ENCODE measurements at regions not wholly inside any gene's neighbourhood (a gene's known extent, or its start where the extent isn't known, plus 50 kb on each side); places are given as distances from the start of the nearest gene placed in this dataset.

DNA sequence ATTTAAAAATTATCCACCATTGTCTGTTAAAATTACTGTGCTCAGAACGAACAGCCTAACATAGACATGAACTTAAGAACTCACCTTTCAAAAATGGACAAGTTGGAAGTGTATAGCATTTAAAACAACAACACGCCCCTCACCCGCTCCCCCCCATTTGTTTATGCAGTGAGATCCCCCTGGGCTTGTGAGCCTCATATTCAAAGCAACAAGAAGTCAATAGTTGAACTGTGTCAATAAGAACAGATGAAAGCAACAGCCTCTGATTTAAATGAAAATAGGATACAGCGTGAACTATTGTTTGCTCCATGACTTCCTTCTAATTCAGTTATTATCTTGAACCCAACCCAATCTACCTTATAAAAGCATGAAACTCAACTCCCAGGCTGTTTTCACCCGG lies 314.2 kb downstream of the BLID start:
- TF ChIP-seq CEBPB (IDR thresholded peaks at IDR 0.05) (no peak), RAD21 (IDR thresholded peaks at IDR 0.05; ENCODE audit: low read depth) (no peak), EGR1 (IDR thresholded peaks at IDR 0.05) (no peak), EP300 (IDR thresholded peaks at IDR 0.05; ENCODE audit: borderline replicate concordance) (no peak), CREB1 (IDR thresholded peaks at IDR 0.05; ENCODE audit: low read depth) (no peak), YY1 (IDR thresholded peaks at IDR 0.05; ENCODE audit: low read depth) (no peak), TEAD4 (IDR thresholded peaks at IDR 0.05) (no peak), FOXM1 (IDR thresholded peaks at IDR 0.05; ENCODE audit: borderline replicate concordance, low read depth) (no peak), ZBTB7A (IDR thresholded peaks at IDR 0.05; ENCODE audit: low read depth) (no peak), TCF12 (IDR thresholded peaks at IDR 0.05; ENCODE audit: low read depth) (no peak), TAF1 (IDR thresholded peaks at IDR 0.05; ENCODE audit: low read depth) (no peak)
- TF ChIP-seq, protein P1, sequence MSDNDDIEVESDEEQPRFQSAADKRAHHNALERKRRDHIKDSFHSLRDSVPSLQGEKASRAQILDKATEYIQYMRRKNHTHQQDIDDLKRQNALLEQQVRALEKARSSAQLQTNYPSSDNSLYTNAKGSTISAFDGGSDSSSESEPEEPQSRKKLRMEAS (IDR thresholded peaks at IDR 0.05), result no peak
- TF ChIP-seq, protein P2, sequence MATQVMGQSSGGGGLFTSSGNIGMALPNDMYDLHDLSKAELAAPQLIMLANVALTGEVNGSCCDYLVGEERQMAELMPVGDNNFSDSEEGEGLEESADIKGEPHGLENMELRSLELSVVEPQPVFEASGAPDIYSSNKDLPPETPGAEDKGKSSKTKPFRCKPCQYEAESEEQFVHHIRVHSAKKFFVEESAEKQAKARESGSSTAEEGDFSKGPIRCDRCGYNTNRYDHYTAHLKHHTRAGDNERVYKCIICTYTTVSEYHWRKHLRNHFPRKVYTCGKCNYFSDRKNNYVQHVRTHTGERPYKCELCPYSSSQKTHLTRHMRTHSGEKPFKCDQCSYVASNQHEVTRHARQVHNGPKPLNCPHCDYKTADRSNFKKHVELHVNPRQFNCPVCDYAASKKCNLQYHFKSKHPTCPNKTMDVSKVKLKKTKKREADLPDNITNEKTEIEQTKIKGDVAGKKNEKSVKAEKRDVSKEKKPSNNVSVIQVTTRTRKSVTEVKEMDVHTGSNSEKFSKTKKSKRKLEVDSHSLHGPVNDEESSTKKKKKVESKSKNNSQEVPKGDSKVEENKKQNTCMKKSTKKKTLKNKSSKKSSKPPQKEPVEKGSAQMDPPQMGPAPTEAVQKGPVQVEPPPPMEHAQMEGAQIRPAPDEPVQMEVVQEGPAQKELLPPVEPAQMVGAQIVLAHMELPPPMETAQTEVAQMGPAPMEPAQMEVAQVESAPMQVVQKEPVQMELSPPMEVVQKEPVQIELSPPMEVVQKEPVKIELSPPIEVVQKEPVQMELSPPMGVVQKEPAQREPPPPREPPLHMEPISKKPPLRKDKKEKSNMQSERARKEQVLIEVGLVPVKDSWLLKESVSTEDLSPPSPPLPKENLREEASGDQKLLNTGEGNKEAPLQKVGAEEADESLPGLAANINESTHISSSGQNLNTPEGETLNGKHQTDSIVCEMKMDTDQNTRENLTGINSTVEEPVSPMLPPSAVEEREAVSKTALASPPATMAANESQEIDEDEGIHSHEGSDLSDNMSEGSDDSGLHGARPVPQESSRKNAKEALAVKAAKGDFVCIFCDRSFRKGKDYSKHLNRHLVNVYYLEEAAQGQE (IDR thresholded peaks at IDR 0.05; ENCODE audit: low read depth), result no peak
- TF ChIP-seq, protein P3, sequence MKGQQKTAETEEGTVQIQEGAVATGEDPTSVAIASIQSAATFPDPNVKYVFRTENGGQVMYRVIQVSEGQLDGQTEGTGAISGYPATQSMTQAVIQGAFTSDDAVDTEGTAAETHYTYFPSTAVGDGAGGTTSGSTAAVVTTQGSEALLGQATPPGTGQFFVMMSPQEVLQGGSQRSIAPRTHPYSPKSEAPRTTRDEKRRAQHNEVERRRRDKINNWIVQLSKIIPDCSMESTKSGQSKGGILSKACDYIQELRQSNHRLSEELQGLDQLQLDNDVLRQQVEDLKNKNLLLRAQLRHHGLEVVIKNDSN (IDR thresholded peaks at IDR 0.05), result no peak
